ENCODE measurements at regions not wholly inside any gene's neighbourhood (a gene's known extent, or its start where the extent isn't known, plus 50 kb on each side); places are given as distances from the start of the nearest gene placed in this dataset.

DNA sequence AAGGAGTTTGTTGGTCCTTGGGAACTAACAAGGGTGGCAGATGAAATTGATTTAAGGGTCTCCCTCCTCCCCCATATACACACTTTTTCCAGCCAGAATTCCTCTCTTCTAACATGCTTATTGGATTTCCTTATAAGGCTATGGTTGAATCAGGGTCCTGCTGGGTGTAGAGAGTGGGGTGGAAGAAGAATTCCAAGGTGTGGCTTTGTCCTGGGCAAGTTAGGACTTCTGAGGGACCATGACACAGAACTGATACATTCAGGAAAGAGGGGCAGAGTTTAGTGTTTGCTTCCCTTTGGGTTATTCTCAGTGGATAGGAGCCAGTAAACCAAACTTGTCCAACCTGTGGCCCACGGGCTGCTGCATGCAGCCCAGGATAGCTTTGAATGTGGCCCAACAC is 116.5 kb downstream of the SNX18 start:
- no peak for DNase-seq

GRCh38 chr5:54632131-54632701 is 114.7 kb downstream of the SNX18 start:
- no peak for DNase-seq

DNA sequence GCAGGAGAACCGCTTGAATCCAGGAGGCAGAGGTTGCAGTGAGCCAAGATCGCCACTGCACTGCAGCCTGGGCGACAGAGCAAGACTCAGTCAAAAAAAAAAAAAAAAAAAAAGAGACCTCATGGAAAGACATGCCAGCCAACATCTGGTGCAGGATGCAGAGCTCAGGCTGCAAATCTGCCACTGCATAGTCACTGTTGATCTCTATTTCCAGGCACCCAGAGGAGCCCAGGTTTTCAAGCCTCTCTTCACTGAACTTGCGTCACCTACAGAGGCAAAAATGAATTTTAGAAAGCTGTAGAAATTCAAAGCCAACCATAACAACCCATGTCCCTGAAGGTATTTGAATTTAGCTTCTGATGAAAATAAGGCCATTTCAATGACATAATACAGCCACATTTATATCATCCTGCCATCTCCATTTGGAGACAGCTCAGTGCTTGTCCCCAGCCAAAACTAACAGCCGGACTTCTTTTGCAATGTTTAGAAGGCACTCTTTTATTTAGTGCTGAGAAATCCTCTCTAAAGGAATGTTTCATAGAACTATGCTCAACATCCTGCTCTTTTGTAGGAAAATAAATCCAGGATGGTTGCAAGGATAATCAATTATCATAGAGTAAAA is 113.3 kb downstream of the SNX18 start:
- no peak for DNase-seq

- DNase-seq, result no peak
Measured at GRCh38 chr5:54629115-54629514, 111.6 kb downstream of the SNX18 start.

DNA sequence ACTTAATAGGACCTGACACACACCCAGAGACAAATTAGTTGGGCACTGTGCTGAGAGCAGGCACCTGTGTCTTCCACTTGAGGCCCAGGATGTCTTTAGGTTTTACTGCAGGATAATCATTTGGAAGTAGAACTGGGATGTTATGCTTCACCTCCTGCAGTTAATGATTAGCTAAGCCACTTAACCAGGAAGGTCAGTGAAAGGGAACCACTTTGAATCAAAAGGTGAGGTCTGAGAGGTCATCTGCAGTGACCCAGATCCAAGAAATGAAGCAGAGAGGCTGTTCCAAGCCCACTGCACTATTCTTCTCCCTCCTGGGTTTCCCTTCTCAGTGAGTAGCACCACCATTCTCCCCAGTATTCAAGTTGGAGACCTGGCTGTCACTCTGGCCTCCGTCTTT is 110.5 kb downstream of the SNX18 start:
- no peak for DNase-seq

- no peak for DNase-seq
Measured at GRCh38 chr5:54626407-54626806, 108.8 kb downstream of the SNX18 start.

- no peak for DNase-seq
Measured at GRCh38 chr5:54624805-54625568, 107.4 kb downstream of the SNX18 start.

DNA sequence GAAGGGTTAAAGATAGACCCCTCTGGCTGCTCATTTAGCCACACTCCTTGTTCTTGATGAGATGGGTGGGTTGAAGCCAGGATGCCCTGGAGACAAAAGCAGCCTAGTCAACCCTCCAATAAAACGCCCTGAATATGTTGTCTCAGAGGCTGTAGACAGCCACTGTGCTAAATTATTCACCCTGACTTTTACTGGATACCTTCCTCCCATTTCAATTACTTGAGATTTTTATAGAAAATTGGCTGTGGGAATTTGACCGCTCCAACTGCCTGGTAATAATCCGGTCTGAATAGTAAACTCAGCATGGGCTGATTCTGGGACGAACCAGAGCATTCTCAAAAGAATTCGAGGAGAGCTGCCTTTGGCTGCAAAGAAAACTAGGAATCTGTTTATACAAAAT is 104.2 kb downstream of the SNX18 start:
- no peak for DNase-seq

GRCh38 chr5:54621048-54621447 is 103.5 kb downstream of the SNX18 start:
- DNase-seq, result no peak

GRCh38 chr5:54620141-54620933 is 102.8 kb downstream of the SNX18 start:
- DNase-seq, result no peak

- DNase-seq, result no peak
Measured at GRCh38 chr5:54619731-54620130, 102.2 kb downstream of the SNX18 start.

- DNase-seq, result no peak
Measured at GRCh38 chr5:54616518-54617220, 99.1 kb downstream of the SNX18 start.

DNA sequence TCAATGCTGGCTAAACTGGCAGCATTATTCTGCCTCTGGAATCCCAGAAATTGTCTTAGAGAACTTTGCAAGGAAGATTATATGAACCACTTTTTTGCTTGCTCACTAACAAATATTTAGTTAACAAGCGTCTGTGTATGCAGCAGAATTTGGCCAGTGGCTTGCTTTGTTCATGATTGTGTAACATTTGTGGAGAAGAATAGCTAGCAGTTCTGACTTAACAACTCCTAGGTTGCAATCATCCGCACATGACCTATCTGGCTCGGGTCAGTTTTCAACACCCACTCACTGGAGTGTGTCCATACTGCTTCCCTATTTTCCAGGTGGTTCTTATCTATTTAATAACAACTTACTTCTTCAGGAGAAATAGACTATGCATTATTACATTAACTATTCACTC is 98.5 kb downstream of the SNX18 start:
- DNase-seq, result no peak

DNA sequence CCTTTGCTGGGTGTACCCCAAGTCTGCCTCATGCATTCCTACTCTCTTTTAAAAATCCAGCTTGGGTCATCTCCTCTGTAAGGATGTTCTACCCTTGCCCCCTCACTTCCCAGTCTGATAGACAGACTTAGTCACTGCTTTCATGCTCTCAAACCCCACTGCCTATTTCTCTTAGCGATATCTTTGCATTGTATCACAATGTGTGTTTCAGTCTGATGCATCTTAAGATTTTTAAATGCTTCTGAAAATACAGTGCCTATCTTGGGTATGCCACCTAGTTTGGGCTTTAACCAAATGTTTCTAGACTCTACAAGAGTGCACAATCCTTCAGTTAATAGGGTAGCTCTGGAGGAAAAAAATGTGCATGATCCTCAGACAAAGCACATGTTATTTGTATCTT is 97.8 kb downstream of the SNX18 start:
- no peak for DNase-seq

GRCh38 chr5:54612711-54613110 is 95.2 kb downstream of the SNX18 start:
- DNase-seq, result no peak

- no peak for DNase-seq
Measured at GRCh38 chr5:54611290-54611951, 93.9 kb downstream of the SNX18 start.

DNA sequence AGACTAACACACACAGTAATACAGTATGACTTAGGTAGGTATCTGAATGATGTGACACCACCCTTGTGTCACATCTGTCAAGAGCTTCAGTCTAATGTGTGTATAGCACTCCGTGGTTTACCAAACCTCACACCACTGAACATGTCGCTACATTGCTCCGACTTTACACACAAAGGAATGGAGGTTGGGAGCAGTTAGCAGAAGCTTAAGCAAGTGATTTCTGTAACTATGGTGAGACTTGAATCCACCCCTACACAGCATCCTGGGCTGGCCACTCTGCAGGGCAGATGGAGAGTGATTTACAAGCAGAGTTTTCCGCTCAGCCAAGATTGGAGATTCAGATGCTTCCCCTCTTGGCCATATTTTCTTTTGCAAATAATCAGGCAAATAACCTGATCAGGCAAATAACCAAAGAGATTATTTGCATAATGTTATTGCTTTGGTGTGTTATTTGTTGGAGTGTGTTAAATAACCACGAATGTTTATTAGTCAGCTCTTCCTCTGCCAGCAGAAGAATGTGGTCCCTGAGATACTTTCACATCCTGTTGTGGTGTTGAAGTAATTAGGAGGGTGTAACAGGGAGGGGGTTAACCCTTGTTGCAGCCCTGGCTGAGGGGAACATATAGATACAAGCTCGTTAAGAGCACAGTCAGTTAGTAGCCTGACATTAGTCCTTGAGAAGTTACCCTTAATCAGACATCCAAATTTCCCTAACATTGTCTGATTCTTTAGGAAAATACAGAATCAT is 92.8 kb downstream of the SNX18 start:
- DNase-seq, result no peak

GRCh38 chr5:54608423-54609085 is 91.0 kb downstream of the SNX18 start:
- no peak for DNase-seq

DNA sequence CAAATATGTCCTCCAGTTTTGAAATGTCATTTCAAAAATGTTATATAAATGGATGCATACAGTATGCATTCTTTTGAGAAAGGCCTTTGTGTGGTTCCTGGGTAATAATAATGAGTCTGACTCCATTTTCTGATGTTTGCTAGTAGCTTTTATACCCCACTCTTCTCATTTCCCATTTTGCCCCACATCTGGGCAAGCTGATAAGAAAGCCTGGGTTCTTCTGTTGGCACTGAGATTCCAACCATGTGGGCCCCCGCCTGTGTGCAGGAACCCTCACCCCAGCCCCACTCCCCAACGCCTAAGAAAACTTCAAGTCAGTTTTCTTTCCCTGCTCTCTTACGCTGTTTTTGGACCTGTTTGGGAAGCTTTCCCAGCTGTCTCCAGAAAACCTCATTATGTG is 89.4 kb downstream of the SNX18 start:
- no peak for DNase-seq

DNA sequence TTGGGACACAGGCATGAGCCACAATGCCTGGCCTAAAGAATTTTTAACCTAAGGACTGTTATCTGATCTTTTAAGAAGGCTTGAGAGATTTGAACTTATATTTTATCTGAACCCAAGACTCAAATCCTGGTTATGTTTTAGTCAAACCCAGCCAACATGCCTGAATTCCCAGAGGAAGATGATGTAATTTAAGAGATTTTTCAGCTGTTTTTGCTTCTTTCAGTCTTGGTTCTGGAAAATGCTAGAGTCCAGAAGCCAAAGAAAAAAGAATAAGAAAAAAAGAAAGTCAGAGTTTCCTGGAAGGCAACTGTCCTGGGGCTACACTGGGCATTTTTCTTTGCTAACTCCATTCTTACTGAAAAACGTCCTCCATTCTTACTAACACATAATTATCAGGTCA is 85.8 kb downstream of the SNX18 start:
- DNase-seq, result no peak

- DNase-seq, result no peak
Measured at GRCh38 chr5:54602475-54602874, 84.9 kb downstream of the SNX18 start.

Data from cerebellar nuclear complex (tissue), 1 donor.